ENCODE measurements at regions not wholly inside any gene's neighbourhood (a gene's known extent, or its start where the extent isn't known, plus 50 kb on each side); places are given as distances from the start of the nearest gene placed in this dataset.

DNA sequence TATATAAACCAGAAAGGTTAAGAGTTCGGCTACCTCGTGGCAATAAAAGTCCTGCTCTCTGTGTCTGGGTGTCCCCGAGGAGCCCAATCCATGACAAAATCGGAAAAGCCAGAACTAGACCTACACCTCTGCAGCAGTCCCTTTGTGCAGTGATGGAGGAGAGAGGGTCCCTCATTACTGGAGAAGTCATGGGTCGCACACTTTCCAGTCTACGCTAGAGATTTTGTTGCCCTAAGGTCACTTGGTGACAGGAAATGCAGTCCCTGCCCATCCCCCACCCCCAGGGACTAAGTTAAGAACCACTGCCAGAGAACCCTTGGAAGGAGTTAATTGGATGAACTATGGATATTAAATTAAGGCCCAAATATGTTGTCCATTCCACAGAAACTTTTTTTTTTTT is 104.4 kb upstream of the ATF7IP start:
- H4K20me1 ChIP-seq (ENCODE audit: control insufficient read depth, extremely low read depth, insufficient read depth, low read length) = no peaks in the 10 kb centered on the region
- H3K9me3 ChIP-seq (ENCODE audit: control insufficient read depth, low read depth, low read length) = peaks cover 7% of the 10 kb centered on the region
- H3K9ac ChIP-seq (ENCODE audit: control insufficient read depth, extremely low read depth, insufficient read depth, low read length) = peak overlapping the region; percentile 64
- H3K4me3 ChIP-seq (ENCODE audit: control insufficient read depth in 2 of 3, extremely low read depth in 1 of 3, insufficient read depth in 2 of 3, low read depth in 1 of 3, low read length in 3 of 3) = no peak overlapping the region
- no peak for DNase-seq (ENCODE audit: low read depth, low spot score)
- peak overlapping the region; percentile 73 for H2AFZ ChIP-seq (ENCODE audit: control insufficient read depth, low read length)
- H3K27ac ChIP-seq (ENCODE audit: control insufficient read depth, insufficient read depth, low read length) = peak overlapping the region; percentile 87
- H3K79me2 ChIP-seq (ENCODE audit: control insufficient read depth, insufficient read depth, low read length) = no peaks in the 10 kb centered on the region
- peak overlapping the region; percentile 74 for H3K4me2 ChIP-seq (ENCODE audit: control insufficient read depth, extremely low read depth, insufficient read depth, low read depth, low read length)
- H3K4me1 ChIP-seq (ENCODE audit: control insufficient read depth, extremely low read depth, insufficient read depth, low read length) = peaks cover 45% of the 10 kb centered on the region
- no peak for TF ChIP-seq EZH2 (IDR thresholded peaks at IDR 0.05; ENCODE audit: low read length)
- dilution Hi-C loops (cut with MboI; ENCODE audit: extremely low pct_ligation_motif_present, low sequenced_read_pairs) = no loop called here
- H3K27me3 ChIP-seq (ENCODE audit: control insufficient read depth, extremely low read depth, insufficient read depth, low read length) = no peaks in the 10 kb centered on the region
- H3K9me1 ChIP-seq (ENCODE audit: control insufficient read depth, extremely low read depth, insufficient read depth, low read length) = no peaks in the 10 kb centered on the region
- no peaks in the 10 kb centered on the region for H3K36me3 ChIP-seq (ENCODE audit: control insufficient read depth in 2 of 2, extremely low read depth in 1 of 2, insufficient read depth in 2 of 2, low read length in 2 of 2)
- FAIRE-seq = no peak

DNA sequence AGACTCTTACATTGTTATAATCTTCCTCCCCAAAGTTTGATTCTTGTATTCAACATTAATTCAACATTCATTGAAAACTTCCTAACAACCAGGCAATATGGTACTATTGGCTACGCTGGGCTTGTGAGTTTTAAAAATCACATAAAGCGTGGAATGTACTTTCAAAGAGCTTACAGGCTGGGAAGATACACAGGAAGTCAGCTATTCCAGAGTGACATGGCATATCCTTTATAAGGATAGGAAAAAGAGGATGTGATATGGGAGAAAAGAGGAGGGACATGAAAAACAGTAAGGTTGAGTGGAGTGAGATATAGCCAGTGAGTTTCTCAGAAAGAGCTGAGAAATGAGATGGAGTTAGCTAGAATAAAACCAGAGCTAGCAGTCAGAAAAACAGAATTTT is 103.6 kb upstream of the ATF7IP start:
- Histone ChIP-seq H3K27ac (ENCODE audit: control insufficient read depth, insufficient read depth, low read length) (no peak overlapping the region), H3K4me1 (ENCODE audit: control insufficient read depth, extremely low read depth, insufficient read depth, low read length) (peaks cover 38% of the 10 kb centered on the region), H3K9me3 (ENCODE audit: control insufficient read depth, low read depth, low read length) (peaks cover 7% of the 10 kb centered on the region), H3K4me2 (ENCODE audit: control insufficient read depth, extremely low read depth, insufficient read depth, low read depth, low read length) (no peak overlapping the region), H2AFZ (ENCODE audit: control insufficient read depth, low read length) (no peak overlapping the region), H3K79me2 (ENCODE audit: control insufficient read depth, insufficient read depth, low read length) (no peaks in the 10 kb centered on the region), H3K27me3 (ENCODE audit: control insufficient read depth, extremely low read depth, insufficient read depth, low read length) (no peaks in the 10 kb centered on the region), H3K9ac (ENCODE audit: control insufficient read depth, extremely low read depth, insufficient read depth, low read length) (no peak overlapping the region), H3K4me3 (ENCODE audit: control insufficient read depth in 2 of 3, extremely low read depth in 1 of 3, insufficient read depth in 2 of 3, low read depth in 1 of 3, low read length in 3 of 3) (no peak overlapping the region), H4K20me1 (ENCODE audit: control insufficient read depth, extremely low read depth, insufficient read depth, low read length) (no peaks in the 10 kb centered on the region), H3K36me3 (ENCODE audit: control insufficient read depth in 2 of 2, extremely low read depth in 1 of 2, insufficient read depth in 2 of 2, low read length in 2 of 2) (no peaks in the 10 kb centered on the region), H3K9me1 (ENCODE audit: control insufficient read depth, extremely low read depth, insufficient read depth, low read length) (no peaks in the 10 kb centered on the region)
- DNase-seq (ENCODE audit: low read depth, low spot score) = no peak
- dilution Hi-C loops (cut with MboI; ENCODE audit: extremely low pct_ligation_motif_present, low sequenced_read_pairs) = no loop called here
- FAIRE-seq = no peak
- no peak for TF ChIP-seq EZH2 (IDR thresholded peaks at IDR 0.05; ENCODE audit: low read length)
- TF ChIP-seq, protein P1, sequence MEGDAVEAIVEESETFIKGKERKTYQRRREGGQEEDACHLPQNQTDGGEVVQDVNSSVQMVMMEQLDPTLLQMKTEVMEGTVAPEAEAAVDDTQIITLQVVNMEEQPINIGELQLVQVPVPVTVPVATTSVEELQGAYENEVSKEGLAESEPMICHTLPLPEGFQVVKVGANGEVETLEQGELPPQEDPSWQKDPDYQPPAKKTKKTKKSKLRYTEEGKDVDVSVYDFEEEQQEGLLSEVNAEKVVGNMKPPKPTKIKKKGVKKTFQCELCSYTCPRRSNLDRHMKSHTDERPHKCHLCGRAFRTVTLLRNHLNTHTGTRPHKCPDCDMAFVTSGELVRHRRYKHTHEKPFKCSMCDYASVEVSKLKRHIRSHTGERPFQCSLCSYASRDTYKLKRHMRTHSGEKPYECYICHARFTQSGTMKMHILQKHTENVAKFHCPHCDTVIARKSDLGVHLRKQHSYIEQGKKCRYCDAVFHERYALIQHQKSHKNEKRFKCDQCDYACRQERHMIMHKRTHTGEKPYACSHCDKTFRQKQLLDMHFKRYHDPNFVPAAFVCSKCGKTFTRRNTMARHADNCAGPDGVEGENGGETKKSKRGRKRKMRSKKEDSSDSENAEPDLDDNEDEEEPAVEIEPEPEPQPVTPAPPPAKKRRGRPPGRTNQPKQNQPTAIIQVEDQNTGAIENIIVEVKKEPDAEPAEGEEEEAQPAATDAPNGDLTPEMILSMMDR (optimal IDR thresholded peaks at IDR 0.05 in 1 of 3, IDR thresholded peaks at IDR 0.05 in 1 of 3, conservative IDR thresholded peaks at IDR 0.05 in 1 of 3; ENCODE audit: extremely low read depth in 1 of 3, insufficient read depth in 2 of 3, low read length in 3 of 3) = no peak

DNA sequence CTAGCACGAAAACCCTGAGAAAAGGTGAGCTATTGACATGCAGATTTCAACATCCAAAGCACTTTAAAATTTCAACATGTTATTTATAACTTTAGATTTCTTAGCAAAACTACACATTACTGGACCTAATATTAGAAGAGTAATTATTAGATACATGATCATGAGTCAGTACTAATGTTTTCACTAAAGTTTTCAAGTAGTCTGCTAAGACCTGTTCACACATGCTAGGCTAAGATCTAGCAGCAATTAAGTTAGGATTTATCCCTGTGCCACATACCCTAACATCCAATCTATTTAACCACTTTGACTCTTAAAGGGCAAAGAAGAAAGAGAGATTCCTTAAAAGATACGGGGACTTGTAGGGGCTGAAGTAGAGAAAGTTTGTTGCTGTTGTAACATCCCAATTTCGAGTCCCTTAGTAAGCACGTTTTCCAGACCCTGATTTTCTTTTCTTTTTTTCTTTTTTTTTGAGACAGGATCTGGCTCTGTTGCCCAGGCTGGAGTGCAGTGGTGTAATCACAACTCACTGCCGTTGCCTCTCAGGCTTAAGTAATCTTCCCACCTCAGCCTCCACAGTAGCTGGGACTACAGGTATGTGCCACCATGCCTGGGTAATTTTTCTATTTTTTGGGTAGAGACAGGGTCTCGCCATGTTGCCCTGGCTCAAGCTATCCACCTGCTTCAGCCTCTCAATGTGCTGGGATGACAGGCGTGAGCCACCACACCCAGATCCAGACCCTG is 102.5 kb upstream of the ATF7IP start:
- no peak for TF ChIP-seq EZH2 (IDR thresholded peaks at IDR 0.05; ENCODE audit: low read length)
- TF ChIP-seq, protein P1 (optimal IDR thresholded peaks at IDR 0.05 in 1 of 3, IDR thresholded peaks at IDR 0.05 in 1 of 3, conservative IDR thresholded peaks at IDR 0.05 in 1 of 3; ENCODE audit: extremely low read depth in 1 of 3, insufficient read depth in 2 of 3, low read length in 3 of 3) = no peak
- Histone ChIP-seq H3K79me2 (ENCODE audit: control insufficient read depth, insufficient read depth, low read length) (no peaks in the 10 kb centered on the region), H3K4me1 (ENCODE audit: control insufficient read depth, extremely low read depth, insufficient read depth, low read length) (peaks cover 28% of the 10 kb centered on the region), H3K27ac (ENCODE audit: control insufficient read depth, insufficient read depth, low read length) (peak overlapping the region; percentile 16), H4K20me1 (ENCODE audit: control insufficient read depth, extremely low read depth, insufficient read depth, low read length) (no peaks in the 10 kb centered on the region), H3K4me2 (ENCODE audit: control insufficient read depth, extremely low read depth, insufficient read depth, low read depth, low read length) (peak overlapping the region; percentile 31), H2AFZ (ENCODE audit: control insufficient read depth, low read length) (no peak overlapping the region), H3K36me3 (ENCODE audit: control insufficient read depth in 2 of 2, extremely low read depth in 1 of 2, insufficient read depth in 2 of 2, low read length in 2 of 2) (no peaks in the 10 kb centered on the region), H3K9me1 (ENCODE audit: control insufficient read depth, extremely low read depth, insufficient read depth, low read length) (no peaks in the 10 kb centered on the region), H3K4me3 (ENCODE audit: control insufficient read depth in 2 of 3, extremely low read depth in 1 of 3, insufficient read depth in 2 of 3, low read depth in 1 of 3, low read length in 3 of 3) (no peak overlapping the region), H3K9ac (ENCODE audit: control insufficient read depth, extremely low read depth, insufficient read depth, low read length) (no peak overlapping the region), H3K27me3 (ENCODE audit: control insufficient read depth, extremely low read depth, insufficient read depth, low read length) (no peaks in the 10 kb centered on the region), H3K9me3 (ENCODE audit: control insufficient read depth, low read depth, low read length) (peaks cover 7% of the 10 kb centered on the region)
- DNase-seq (ENCODE audit: low read depth, low spot score) (no peak), FAIRE-seq (no peak)
- dilution Hi-C loops (cut with MboI; ENCODE audit: extremely low pct_ligation_motif_present, low sequenced_read_pairs) = no loop called here
